ENCODE measurements at regions not wholly inside any gene's neighbourhood (a gene's known extent, or its start where the extent isn't known, plus 50 kb on each side); places are given as distances from the start of the nearest gene placed in this dataset.

DNA sequence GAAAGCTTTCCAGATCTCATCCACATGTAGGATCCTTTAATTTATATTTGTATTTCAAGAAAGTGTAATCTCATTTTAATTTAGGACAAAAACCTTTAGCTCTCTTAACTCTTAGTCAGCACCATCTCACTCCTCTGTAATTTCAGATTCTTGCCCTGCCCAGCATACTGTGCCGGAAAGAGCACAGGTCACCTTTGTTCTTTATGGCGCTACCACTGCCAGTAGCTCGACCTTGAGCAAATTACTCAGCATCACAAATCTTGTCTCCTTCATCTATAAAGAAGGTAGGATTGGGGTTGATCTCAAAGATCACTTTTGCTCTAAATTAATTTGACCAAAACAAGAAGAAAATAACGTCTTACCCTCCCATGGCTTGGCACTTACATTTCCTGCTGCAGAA, 56.1 kb upstream of the ZC3H11B start:
- H3K36me3 ChIP-seq (ENCODE audit: control insufficient read depth in 2 of 2, insufficient read depth in 2 of 2, low read length in 1 of 2) = no peaks in the 10 kb centered on the region
- no peaks in the 10 kb centered on the region for H3K4me1 ChIP-seq (ENCODE audit: control insufficient read depth in 2 of 2, insufficient read depth in 2 of 2, low read length in 1 of 2)
- H3K4me3 ChIP-seq (ENCODE audit: low read depth in 1 of 2, low read length in 2 of 2) = no peak overlapping the region
- 48 to 50% methylated on average over 4 of the region's 4 CpGs for WGBS, 2 donors
- H3K27ac ChIP-seq (ENCODE audit: low read depth in 2 of 2, low read length in 1 of 2) = no peak overlapping the region
- H3K27me3 ChIP-seq (ENCODE audit: control insufficient read depth in 1 of 2, insufficient read depth in 2 of 2, low read length in 2 of 2) = no peaks in the 10 kb centered on the region
- no peaks in the 10 kb centered on the region for H3K9me3 ChIP-seq (ENCODE audit: control insufficient read depth in 2 of 2, insufficient read depth in 1 of 2, low read depth in 1 of 2, low read length in 1 of 2)

GRCh38 chr1:219668446-219668845, 55.5 kb upstream of the ZC3H11B start:
- Histone ChIP-seq H3K27ac (ENCODE audit: low read depth in 2 of 2, low read length in 1 of 2) (no peak overlapping the region), H3K36me3 (ENCODE audit: control insufficient read depth in 2 of 2, insufficient read depth in 2 of 2, low read length in 1 of 2) (no peaks in the 10 kb centered on the region), H3K27me3 (ENCODE audit: control insufficient read depth in 1 of 2, insufficient read depth in 2 of 2, low read length in 2 of 2) (no peaks in the 10 kb centered on the region), H3K4me3 (ENCODE audit: low read depth in 1 of 2, low read length in 2 of 2) (no peak overlapping the region), H3K4me1 (ENCODE audit: control insufficient read depth in 2 of 2, insufficient read depth in 2 of 2, low read length in 1 of 2) (no peaks in the 10 kb centered on the region), H3K9me3 (ENCODE audit: control insufficient read depth in 2 of 2, insufficient read depth in 1 of 2, low read depth in 1 of 2, low read length in 1 of 2) (no peaks in the 10 kb centered on the region)
- WGBS, 2 donors = 71 to 83% methylated on average over 2 of the region's 2 CpGs

DNA sequence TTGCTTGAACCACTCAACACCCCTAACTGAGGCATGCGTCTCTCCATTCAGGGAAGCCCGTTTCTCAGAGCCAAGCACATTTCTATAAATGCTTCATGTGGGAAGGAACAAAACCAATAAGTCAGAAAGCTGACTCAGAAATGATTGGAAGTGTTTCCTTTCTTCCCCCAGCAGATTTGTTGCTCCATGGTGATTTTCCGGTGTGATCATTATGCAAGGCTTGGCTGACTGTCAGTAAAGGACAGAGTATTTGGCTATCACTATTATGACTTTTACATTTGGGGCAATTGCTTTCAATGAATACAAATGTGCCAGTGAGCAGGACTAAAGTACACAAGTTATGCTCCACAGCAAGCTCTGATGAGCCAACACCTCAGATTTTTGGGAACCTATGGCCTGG, 53.3 kb upstream of the ZC3H11B start:
- 45 to 65% methylated on average over 3 of the region's 3 CpGs for WGBS, 2 donors
- Histone ChIP-seq H3K9me3 (ENCODE audit: control insufficient read depth in 2 of 2, insufficient read depth in 1 of 2, low read depth in 1 of 2, low read length in 1 of 2) (no peaks in the 10 kb centered on the region), H3K27ac (ENCODE audit: low read depth in 2 of 2, low read length in 1 of 2) (no peak overlapping the region), H3K4me1 (ENCODE audit: control insufficient read depth in 2 of 2, insufficient read depth in 2 of 2, low read length in 1 of 2) (no peaks in the 10 kb centered on the region), H3K4me3 (ENCODE audit: low read depth in 1 of 2, low read length in 2 of 2) (no peak overlapping the region), H3K36me3 (ENCODE audit: control insufficient read depth in 2 of 2, insufficient read depth in 2 of 2, low read length in 1 of 2) (no peaks in the 10 kb centered on the region), H3K27me3 (ENCODE audit: control insufficient read depth in 1 of 2, insufficient read depth in 2 of 2, low read length in 2 of 2) (no peaks in the 10 kb centered on the region)

DNA sequence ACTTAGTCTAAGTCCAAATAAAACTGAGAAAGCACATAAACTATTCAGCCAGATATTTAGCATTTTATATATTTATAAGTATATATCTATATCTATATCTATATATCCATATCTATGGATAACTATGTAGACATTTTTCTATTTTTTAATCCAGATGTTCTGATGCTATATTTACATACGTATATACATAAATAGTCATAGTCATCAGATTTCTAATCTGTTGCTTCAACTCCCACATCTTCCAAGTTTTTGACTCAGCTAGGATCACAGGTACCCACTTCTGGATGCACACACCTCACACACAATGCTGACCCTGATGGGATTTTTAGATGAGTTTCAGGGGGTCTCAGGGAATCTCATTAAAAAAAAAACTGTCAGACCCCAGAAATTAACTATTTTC, 52.2 kb upstream of the ZC3H11B start:
- Histone ChIP-seq H3K27me3 (ENCODE audit: control insufficient read depth in 1 of 2, insufficient read depth in 2 of 2, low read length in 2 of 2) (no peaks in the 10 kb centered on the region), H3K27ac (ENCODE audit: low read depth in 2 of 2, low read length in 1 of 2) (no peak overlapping the region), H3K36me3 (ENCODE audit: control insufficient read depth in 2 of 2, insufficient read depth in 2 of 2, low read length in 1 of 2) (no peaks in the 10 kb centered on the region), H3K9me3 (ENCODE audit: control insufficient read depth in 2 of 2, insufficient read depth in 1 of 2, low read depth in 1 of 2, low read length in 1 of 2) (no peaks in the 10 kb centered on the region), H3K4me3 (ENCODE audit: low read depth in 1 of 2, low read length in 2 of 2) (no peak overlapping the region), H3K4me1 (ENCODE audit: control insufficient read depth in 2 of 2, insufficient read depth in 2 of 2, low read length in 1 of 2) (no peaks in the 10 kb centered on the region)
- 83 to 87% methylated on average over 1 of the region's 1 CpG for WGBS, 2 donors

DNA sequence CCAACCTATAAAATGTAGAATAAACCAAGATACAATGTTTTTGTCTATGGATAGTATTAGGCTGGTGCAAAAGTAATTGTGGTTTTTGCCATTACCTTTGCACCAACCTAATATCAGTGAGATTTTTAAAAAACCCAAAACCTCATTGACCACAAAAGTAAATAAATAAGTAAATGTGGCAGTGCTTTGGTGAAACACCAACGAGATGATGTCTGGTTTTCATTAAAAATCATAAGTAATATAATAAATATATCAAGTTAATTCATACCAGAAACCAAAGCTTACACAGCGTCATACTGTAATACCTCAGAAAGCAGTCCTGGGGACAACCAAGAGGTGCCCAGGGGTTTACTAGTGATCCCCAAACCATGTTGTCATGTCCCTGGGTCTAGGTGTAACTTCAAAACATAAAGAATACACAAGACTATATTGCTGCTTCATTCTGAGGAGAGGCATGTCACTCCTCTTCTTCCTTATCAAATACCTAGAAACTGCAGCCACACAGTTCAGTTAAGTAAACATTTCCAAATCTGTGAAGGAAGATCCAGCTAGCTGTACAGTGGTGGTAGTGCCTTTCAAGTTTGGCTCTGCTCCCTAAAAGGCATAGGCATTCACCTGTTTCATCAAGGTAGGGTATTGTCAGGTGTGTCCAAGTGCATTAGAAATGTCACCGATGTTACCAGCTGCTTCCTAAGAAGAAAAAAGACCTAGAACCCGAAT, 51.6 kb upstream of the ZC3H11B start:
- no peaks in the 10 kb centered on the region for H3K27me3 ChIP-seq (ENCODE audit: control insufficient read depth in 1 of 2, insufficient read depth in 2 of 2, low read length in 2 of 2)
- H3K4me3 ChIP-seq (ENCODE audit: low read depth in 1 of 2, low read length in 2 of 2) = no peak overlapping the region
- WGBS, 2 donors = 53 to 70% methylated on average over 4 of the region's 4 CpGs
- no peak overlapping the region for H3K27ac ChIP-seq (ENCODE audit: low read depth in 2 of 2, low read length in 1 of 2)
- H3K4me1 ChIP-seq (ENCODE audit: control insufficient read depth in 2 of 2, insufficient read depth in 2 of 2, low read length in 1 of 2) = no peaks in the 10 kb centered on the region
- no peaks in the 10 kb centered on the region for H3K36me3 ChIP-seq (ENCODE audit: control insufficient read depth in 2 of 2, insufficient read depth in 2 of 2, low read length in 1 of 2)
- no peaks in the 10 kb centered on the region for H3K9me3 ChIP-seq (ENCODE audit: control insufficient read depth in 2 of 2, insufficient read depth in 1 of 2, low read depth in 1 of 2, low read length in 1 of 2)
